Psoas muscle (tissue), 7 donors: ENCODE measurements at regions not wholly inside any gene's neighbourhood (a gene's known extent, or its start where the extent isn't known, plus 50 kb on each side); places are given as distances from the start of the nearest gene placed in this dataset.

ENCODE experiments used
- ATAC-seq, 4 donors: fragments of 200-7000 bp; cut with Tn5 transposase; one replicate each; pipeline ENCODE4 v1.9.1; 2020; ENCODE audit warnings: moderate library complexity in 3 of 4, mild to moderate bottlenecking in 2 of 4
- DNase-seq, 2 donors: peaks; one replicate each; pipeline ENCODE4 v3.0.0-alpha.2; 2020
- H3K27ac ChIP-seq: fragments of 200-600 bp; one replicate; pipeline ENCODE4 v1.8.0; 2022
- H3K27me3 ChIP-seq, 3 donors: fragments of 200-600 bp in 1 of 3; one replicate each; pipeline versions ENCODE4 v1.6.1 to v1.8.0; 2013 to 2022; ENCODE audit warnings: low read length in 2 of 3, mild to moderate bottlenecking in 2 of 3, moderate library complexity in 1 of 3; ENCODE audit not compliant: insufficient read depth in 3 of 3
- H3K36me3 ChIP-seq, 2 donors: fragments of 200-600 bp in 1 of 2; one replicate each; pipeline versions ENCODE4 v1.6.1 to v1.8.0; 2013 to 2022; ENCODE audit warnings: low read depth in 1 of 2, mild to moderate bottlenecking in 1 of 2, moderate library complexity in 1 of 2; ENCODE audit not compliant: insufficient read depth in 1 of 2
- H3K4me1 ChIP-seq: fragments of 200-600 bp; one replicate; pipeline ENCODE4 v1.8.0; 2022
- H3K4me3 ChIP-seq: fragments of 200-600 bp; one replicate; pipeline ENCODE4 v1.8.0; 2022; ENCODE audit warnings: mild to moderate bottlenecking
- H3K9me3 ChIP-seq: fragments of 200-600 bp; one replicate; pipeline ENCODE4 v1.8.0; 2022
- CTCF ChIP-seq: fragments of 200-600 bp; IDR thresholded peaks from one replicate; pipeline ENCODE4 v1.8.0; 2022; ENCODE audit warnings: antibody characterized with exemption
- WGBS, 3 donors: extraction: QIAGEN DNeasy Blood & Tissue Kit; methylation state at CpG; one replicate each; pipeline versions ENCODE4 v1.1.6 to v1.1.7; 2013; 5-methylcytosine and 5-hydroxymethylcytosine counted together
- intact Hi-C, 2 donors: fragments of 100-400 bp; cut with DNase I; formaldehyde crosslinking; loops; one replicate each; pipeline versions ENCODE4 v1.11.0 to v1.14.2; 2022
- donor health status: healthy with polysubstance abuse.
- donor health status: DM: no; HTN: no; CAD: no; lungs with moderate emphysema.
- donor health status: Bipolar disorder and iron deficiency.
- donor health status: healthy.
- donor health status: DM: yes; HTN: yes; CAD: no.
- donor health status: DM: no; HTN: no; CAD: no.
- donor health status: DM: yes; HTN: yes; CAD: no.

- no peaks in the 10 kb centered on the region for H3K27me3 ChIP-seq
- TF ChIP-seq CTCF: no peak
- no peak overlapping the region for H3K4me3 ChIP-seq
- H3K9me3 ChIP-seq: no peaks in the 10 kb centered on the region
- DNase-seq (no peak), ATAC-seq (no peak)
- no peaks in the 10 kb centered on the region for H3K36me3 ChIP-seq
- no peak overlapping the region for H3K27ac ChIP-seq
- peaks cover 41% of the 10 kb centered on the region for H3K4me1 ChIP-seq
- intact Hi-C loops: no loop called here
Measured at GRCh38 chr18:46209161-46209560, 105.0 kb downstream of the HAUS1 start.

GRCh38 chr18:46211816-46212215 lies 107.6 kb downstream of the HAUS1 start:
- peaks cover 0 to 7% of the 10 kb centered on the region in 2 donors for H3K36me3 ChIP-seq
- H3K27ac ChIP-seq: no peak overlapping the region
- no peaks in the 10 kb centered on the region for H3K9me3 ChIP-seq
- TF ChIP-seq CTCF: no peak
- H3K27me3 ChIP-seq: no peaks in the 10 kb centered on the region
- DNase-seq (no peak), ATAC-seq (no peak)
- peaks cover 40% of the 10 kb centered on the region for H3K4me1 ChIP-seq
- no peak overlapping the region for H3K4me3 ChIP-seq
- intact Hi-C loops: loop anchor here (2.0 to 5.0 kb wide), 2 partner anchors 37 to 40 kb away; a partner anchor contains a TSS
- WGBS, 3 donors: 11 to 35% (median 21%) methylated on average over 1 of the region's 1 CpG

GRCh38 chr18:46212398-46212797 lies 108.2 kb downstream of the HAUS1 start:
- intact Hi-C loops: loop anchor here (2.0 to 5.0 kb wide), 2 partner anchors 38 to 40 kb away; a partner anchor contains a TSS
- DNase-seq (no peak), ATAC-seq (no peak)
- Histone ChIP-seq H3K4me1 (peaks cover 44% of the 10 kb centered on the region), H3K36me3 (peaks cover 0 to 8% of the 10 kb centered on the region in 2 donors), H3K9me3 (no peaks in the 10 kb centered on the region), H3K27me3 (no peaks in the 10 kb centered on the region), H3K27ac (no peak overlapping the region), H3K4me3 (no peak overlapping the region)
- TF ChIP-seq CTCF: no peak
- WGBS, 3 donors: 96 to 98% (median 97%) methylated on average over 2 of the region's 2 CpGs

- intact Hi-C loops: loop anchor here (2.0 to 5.0 kb wide), 2 partner anchors 38 to 41 kb away; a partner anchor contains a TSS
- DNase-seq (no peak), ATAC-seq (peak; percentile 21 to 81 (median 68))
- peak; percentile 52 for TF ChIP-seq CTCF
- Histone ChIP-seq H3K27ac (peak overlapping the region; percentile 61), H3K27me3 (no peaks in the 10 kb centered on the region), H3K4me1 (peaks cover 40% of the 10 kb centered on the region), H3K36me3 (peaks cover 0 to 8% of the 10 kb centered on the region in 2 donors), H3K4me3 (no peak overlapping the region), H3K9me3 (no peaks in the 10 kb centered on the region)
- 14 to 15% (median 14%) methylated on average over 3 of the region's 3 CpGs for WGBS, 3 donors
Measured at GRCh38 chr18:46213295-46213694, 109.1 kb downstream of the HAUS1 start.

- Histone ChIP-seq H3K9me3 (no peaks in the 10 kb centered on the region), H3K36me3 (peaks cover 0 to 8% of the 10 kb centered on the region in 2 donors), H3K27ac (no peak overlapping the region), H3K4me3 (no peak overlapping the region), H3K4me1 (peaks cover 38% of the 10 kb centered on the region), H3K27me3 (no peaks in the 10 kb centered on the region)
- intact Hi-C loops: loop anchor here in 1 of 2 donors (5.0 kb wide), 1 partner anchor 42 kb away; a partner anchor contains a TSS
- 96 to 100% (median 97%) methylated on average over 1 of the region's 1 CpG for WGBS, 3 donors
- DNase-seq: no peak
- no peak for ATAC-seq
- no peak for TF ChIP-seq CTCF
Measured at GRCh38 chr18:46214435-46214834, 110.2 kb downstream of the HAUS1 start.
